HEK293 (cell line): ENCODE measurements at regions not wholly inside any gene's neighbourhood (a gene's known extent, or its start where the extent isn't known, plus 50 kb on each side); places are given as distances from the start of the nearest gene placed in this dataset.

Source experiments
- ATF2 ChIP-seq: fragments of 450-650 bp; formaldehyde crosslinking; IDR thresholded peaks from 2 replicates; pipeline ENCODE4 v1.5.1; 2016; ENCODE audit warnings: missing biosample characterization, missing genetic modification characterization, low read depth
- CTCF ChIP-seq: fragments of 450-650 bp; formaldehyde crosslinking; IDR thresholded peaks from 2 replicates; pipeline ENCODE4 v1.5.1; 2016; ENCODE audit warnings: missing biosample characterization, missing genetic modification characterization
- OVOL3 ChIP-seq: fragments of 450-650 bp; formaldehyde crosslinking; IDR thresholded peaks from 2 replicates; pipeline ENCODE4 v1.5.1; 2016; ENCODE audit warnings: missing biosample characterization, missing genetic modification characterization
- PRDM1 ChIP-seq: fragments of 450-650 bp; formaldehyde crosslinking; IDR thresholded peaks from 2 replicates; pipeline ENCODE4; 2016; ENCODE audit warnings: missing biosample characterization, missing genetic modification characterization
- REST ChIP-seq: fragments of 450-650 bp; formaldehyde crosslinking; IDR thresholded peaks from 2 replicates; pipeline ENCODE4 v1.5.1; 2016; ENCODE audit warnings: missing biosample characterization, missing genetic modification characterization
- ZFP37 ChIP-seq: fragments of 450-650 bp; formaldehyde crosslinking; IDR thresholded peaks from 2 replicates; pipeline ENCODE4 v1.5.1; 2016; ENCODE audit warnings: missing biosample characterization, missing genetic modification characterization
- ZFP69B ChIP-seq: fragments of 450-650 bp; formaldehyde crosslinking; IDR thresholded peaks from 2 replicates; pipeline ENCODE4 v1.5.1; 2016; ENCODE audit warnings: missing biosample characterization, missing genetic modification characterization
- ZNF121 ChIP-seq: fragments of 450-650 bp; formaldehyde crosslinking; IDR thresholded peaks from 2 replicates; pipeline ENCODE4 v1.5.1; 2016; ENCODE audit warnings: missing biosample characterization, missing genetic modification characterization
- ZNF621 ChIP-seq: fragments of 450-650 bp; formaldehyde crosslinking; IDR thresholded peaks from 2 replicates; pipeline ENCODE4 v1.5.1; 2017; ENCODE audit warnings: missing biosample characterization, missing genetic modification characterization

- no peak for TF ChIP-seq OVOL3
- TF ChIP-seq REST (tag by site-specific recombination): no peak
- no peak for TF ChIP-seq ZNF121 (tag by site-specific recombination)
- TF ChIP-seq CTCF (tag by site-specific recombination): no peak
- no peak for TF ChIP-seq PRDM1 (tag by site-specific recombination)
- no peak for TF ChIP-seq ZFP69B (tag by site-specific recombination)
- TF ChIP-seq ZFP37 (tag by site-specific recombination): no peak
- no peak for TF ChIP-seq ZNF621
- no peak for TF ChIP-seq ATF2
Observed at GRCh38 chrX:63417649-63418048, 66.5 kb upstream of the SPIN4 start.
